Body of pancreas (tissue), 4 donors: ENCODE measurements at regions not wholly inside any gene's neighbourhood (a gene's known extent, or its start where the extent isn't known, plus 50 kb on each side); places are given as distances from the start of the nearest gene placed in this dataset.

Experiments
- ATAC-seq: fragments of 150-250 bp; one replicate; pipeline ENCODE4 v1.9.1; 2016
- DNase-seq, 4 donors: peaks; one replicate each; pipeline ENCODE4 v3.0.0-alpha.2; 2019
- H3K27ac ChIP-seq, 4 donors: fragments of 200-600 bp; sonication (generic); 1 replicate in 3 of 4; 2 replicates in 1 of 4; pipeline versions ENCODE4 v1.5.1 to v1.6.1; 2016 to 2019; ENCODE audit warnings: mild to moderate bottlenecking in 1 of 4, mixed read lengths in 1 of 4, moderate library complexity in 1 of 4
- H3K27me3 ChIP-seq, 2 donors: fragments of 200-600 bp; sonication (generic); one replicate each; pipeline ENCODE4 v1.6.0; 2016; ENCODE audit warnings: mild to moderate bottlenecking in 1 of 2
- H3K36me3 ChIP-seq, 2 donors: fragments of 200-600 bp; sonication (generic); replicated peaks in 1 of 2; 2 replicates each; pipeline ENCODE4 v1.5.1; 2016; ENCODE audit warnings: low read depth in 2 of 2; ENCODE audit not compliant: insufficient read depth in 1 of 2
- H3K4me1 ChIP-seq: fragments of 200-600 bp; sonication (generic); one replicate; pipeline ENCODE4 v1.6.0; 2016
- H3K4me3 ChIP-seq, 2 donors: fragments of 200-600 bp; sonication (generic); 1 replicate in 1 of 2; 2 replicates in 1 of 2; pipeline ENCODE4 v1.5.1; 2016 to 2019
- H3K9me3 ChIP-seq, 3 donors: fragments of 200-600 bp; sonication (generic); 1 replicate in 2 of 3; 2 replicates in 1 of 3; pipeline ENCODE4 v1.5.1; 2016
- CTCF ChIP-seq, 7 experiments: fragments of 450-650 bp in 4 of 7; fragments of 200-600 bp in 3 of 7; sonication (generic) in 3 of 7; IDR thresholded peaks; one replicate each; pipeline ENCODE4 v1.5.1; 2016 to 2019; ENCODE audit warnings: antibody characterized with exemption in 7 of 7
- POLR2A ChIP-seq, 3 donors: fragments of 450-650 bp; IDR thresholded peaks; one replicate each; pipeline ENCODE4 v1.6.1; 2016; ENCODE audit warnings: antibody characterized with exemption in 3 of 3, mild to moderate bottlenecking in 2 of 3
- WGBS, 2 donors: methylation state at CpG; one replicate each; pipeline ENCODE4 v1.1.5; 2017; 5-methylcytosine and 5-hydroxymethylcytosine counted together
- intact Hi-C: fragments of 100-400 bp; cut with DNase I; formaldehyde crosslinking; loops from one replicate; pipeline ENCODE4 v1.15.1; 2023

GRCh38 chrX:25667681-25668080, 470.5 kb upstream of the MAGEB18 start:
- TF ChIP-seq CTCF (IDR thresholded peaks at IDR 0.05) (no peak), POLR2A (IDR thresholded peaks at IDR 0.05) (no peak)
- no peaks in the 10 kb centered on the region for H3K4me1 ChIP-seq
- no peaks in the 10 kb centered on the region for H3K9me3 ChIP-seq
- intact Hi-C loops: no loop called here
- WGBS, 2 donors: 30 to 41% methylated on average over 2 of the region's 2 CpGs
- no peaks in the 10 kb centered on the region for H3K36me3 ChIP-seq
- no peak overlapping the region for H3K4me3 ChIP-seq
- no peaks in the 10 kb centered on the region for H3K27me3 ChIP-seq
- no peak overlapping the region for H3K27ac ChIP-seq
- ATAC-seq: no peak
- no peak for DNase-seq

GRCh38 chrX:25674776-25675175, 463.4 kb upstream of the MAGEB18 start:
- DNase-seq: no peak
- no peak overlapping the region for H3K4me3 ChIP-seq
- no peak for ATAC-seq
- H3K36me3 ChIP-seq: no peaks in the 10 kb centered on the region
- H3K27ac ChIP-seq: no peak overlapping the region
- TF ChIP-seq CTCF (IDR thresholded peaks at IDR 0.05) (no peak), POLR2A (IDR thresholded peaks at IDR 0.05) (no peak)
- no peaks in the 10 kb centered on the region for H3K27me3 ChIP-seq
- H3K4me1 ChIP-seq: no peaks in the 10 kb centered on the region
- WGBS, 2 donors: 57 to 71% methylated on average over 3 of the region's 3 CpGs
- intact Hi-C loops: no loop called here
- no peaks in the 10 kb centered on the region for H3K9me3 ChIP-seq

- TF ChIP-seq POLR2A (IDR thresholded peaks at IDR 0.05): no peak
- no peak for TF ChIP-seq CTCF (IDR thresholded peaks at IDR 0.05)
- Histone ChIP-seq H3K27ac (no peak overlapping the region), H3K9me3 (no peaks in the 10 kb centered on the region), H3K36me3 (no peaks in the 10 kb centered on the region), H3K27me3 (no peaks in the 10 kb centered on the region), H3K4me1 (no peaks in the 10 kb centered on the region), H3K4me3 (no peak overlapping the region)
- DNase-seq (no peak), ATAC-seq (no peak)
- 60 to 63% methylated on average over 1 of the region's 1 CpG for WGBS, 2 donors
- intact Hi-C loops: no loop called here
Observed at GRCh38 chrX:25701876-25702275, 436.3 kb upstream of the MAGEB18 start.

GRCh38 chrX:25717122-25717521, 421.0 kb upstream of the MAGEB18 start:
- ATAC-seq (no peak), DNase-seq (no peak)
- H3K36me3 ChIP-seq: no peaks in the 10 kb centered on the region
- intact Hi-C loops: no loop called here
- 40 to 67% methylated on average over 2 of the region's 2 CpGs for whole genome bisulfite sequencing, 2 donors
- no peaks in the 10 kb centered on the region for H3K9me3 ChIP-seq
- H3K4me3 ChIP-seq: no peak overlapping the region
- H3K4me1 ChIP-seq: no peaks in the 10 kb centered on the region
- no peaks in the 10 kb centered on the region for H3K27me3 ChIP-seq
- H3K27ac ChIP-seq: no peak overlapping the region
- TF ChIP-seq CTCF (IDR thresholded peaks at IDR 0.05) (no peak), POLR2A (IDR thresholded peaks at IDR 0.05) (no peak)

GRCh38 chrX:25721564-25721963, 416.6 kb upstream of the MAGEB18 start:
- H3K4me1 ChIP-seq: no peaks in the 10 kb centered on the region
- ATAC-seq (no peak), DNase-seq (no peak)
- H3K36me3 ChIP-seq: no peaks in the 10 kb centered on the region
- WGBS, 2 donors: 2 to 3% methylated on average over 2 of the region's 2 CpGs
- H3K27me3 ChIP-seq: no peaks in the 10 kb centered on the region
- H3K4me3 ChIP-seq: no peak overlapping the region
- intact Hi-C loops: no loop called here
- no peaks in the 10 kb centered on the region for H3K9me3 ChIP-seq
- no peak overlapping the region for H3K27ac ChIP-seq
- TF ChIP-seq CTCF (IDR thresholded peaks at IDR 0.05): peak; percentile 22 to 46 (median 33)
- no peak for TF ChIP-seq POLR2A (IDR thresholded peaks at IDR 0.05)
